Epithelial cell of prostate (primary cell): ENCODE measurements at regions not wholly inside any gene's neighbourhood (a gene's known extent, or its start where the extent isn't known, plus 50 kb on each side); places are given as distances from the start of the nearest gene placed in this dataset.
A peak's percentile ranks its signal among the peaks of the same experiment; 100 is the strongest.

Experiments
- DNase-seq: peaks from one replicate; pipeline ENCODE4 v3.0.0-alpha.2; 2011; ENCODE audit warnings: low read depth, low spot score
- H3K27ac ChIP-seq: fragments of 450-650 bp; 2 replicates; pipeline ENCODE4 v1.5.1; 2017; ENCODE audit warnings: mild to moderate bottlenecking

DNA sequence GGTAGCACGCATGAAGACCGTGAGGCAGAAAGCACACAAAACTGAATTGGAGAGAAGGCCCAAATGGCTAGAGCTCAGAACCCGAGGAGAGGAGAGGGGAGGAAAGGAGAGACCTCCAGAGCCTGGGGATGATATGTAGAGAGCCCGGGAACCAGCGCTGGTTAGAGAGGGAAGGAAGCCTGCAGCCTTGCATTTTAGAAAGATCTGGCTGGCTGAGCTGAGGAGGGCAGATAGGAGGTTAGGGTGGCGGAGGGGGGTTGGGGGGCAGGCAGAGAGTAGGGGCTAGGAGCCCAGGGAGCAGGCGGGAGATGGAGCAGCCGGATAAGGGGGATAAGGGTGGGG lies 127.2 kb downstream of the C9orf50 start:
- no peak overlapping the region for H3K27ac ChIP-seq
- no peak for DNase-seq

DNA sequence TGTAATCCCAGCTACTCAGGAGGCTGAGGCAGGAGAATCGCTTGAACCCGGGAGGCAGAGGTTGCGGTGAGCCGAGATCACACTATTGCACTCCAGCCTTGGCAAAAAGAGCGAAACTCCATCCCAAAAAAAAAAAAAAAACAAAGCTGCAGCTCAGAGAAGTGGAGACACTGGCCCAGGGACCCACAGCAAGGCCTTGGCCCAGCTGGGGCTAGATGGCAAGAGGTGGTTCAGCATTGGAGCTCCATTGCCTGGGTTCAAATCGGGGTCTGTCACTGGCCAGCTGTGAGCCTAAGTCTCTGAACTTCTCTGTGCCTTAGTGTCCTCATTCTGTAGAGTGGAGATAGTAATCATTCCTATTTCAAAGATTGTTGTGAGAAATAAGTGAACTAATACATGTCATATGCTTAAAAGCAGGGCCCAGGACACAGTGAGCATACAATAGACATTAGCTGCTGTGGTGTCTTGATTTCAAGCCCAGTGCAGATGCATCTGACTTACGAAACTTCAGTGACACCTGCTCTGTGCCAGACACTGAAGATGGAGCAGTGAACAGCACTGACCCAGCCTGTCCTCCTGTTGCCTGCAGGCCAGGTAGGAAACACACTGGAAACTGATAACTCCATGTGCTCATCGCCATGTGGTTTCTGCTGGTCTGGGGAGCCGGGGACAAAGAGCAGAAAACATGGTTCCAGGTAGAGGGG lies 127.7 kb downstream of the C9orf50 start:
- H3K27ac ChIP-seq = no peak overlapping the region
- DNase-seq = no peak

DNA sequence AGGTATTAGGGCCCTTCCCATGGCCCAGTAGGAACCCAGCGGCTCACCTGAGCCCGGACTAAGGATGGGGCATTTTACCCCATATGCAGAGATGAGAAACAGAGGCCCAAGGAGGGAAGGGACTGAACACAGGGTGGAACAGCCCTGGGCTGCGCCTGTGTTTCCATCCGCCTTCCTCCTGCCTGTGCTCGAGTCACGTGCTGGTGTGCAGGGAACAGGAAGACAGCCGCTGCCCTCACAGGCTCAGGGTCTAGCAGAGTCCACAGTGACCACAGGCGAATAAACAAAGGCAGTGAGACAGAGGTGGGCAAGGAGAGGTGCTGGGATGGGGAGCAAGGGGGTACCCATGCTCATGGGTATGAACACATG lies 129.4 kb downstream of the C9orf50 start:
- H3K27ac ChIP-seq = no peak overlapping the region

DNA sequence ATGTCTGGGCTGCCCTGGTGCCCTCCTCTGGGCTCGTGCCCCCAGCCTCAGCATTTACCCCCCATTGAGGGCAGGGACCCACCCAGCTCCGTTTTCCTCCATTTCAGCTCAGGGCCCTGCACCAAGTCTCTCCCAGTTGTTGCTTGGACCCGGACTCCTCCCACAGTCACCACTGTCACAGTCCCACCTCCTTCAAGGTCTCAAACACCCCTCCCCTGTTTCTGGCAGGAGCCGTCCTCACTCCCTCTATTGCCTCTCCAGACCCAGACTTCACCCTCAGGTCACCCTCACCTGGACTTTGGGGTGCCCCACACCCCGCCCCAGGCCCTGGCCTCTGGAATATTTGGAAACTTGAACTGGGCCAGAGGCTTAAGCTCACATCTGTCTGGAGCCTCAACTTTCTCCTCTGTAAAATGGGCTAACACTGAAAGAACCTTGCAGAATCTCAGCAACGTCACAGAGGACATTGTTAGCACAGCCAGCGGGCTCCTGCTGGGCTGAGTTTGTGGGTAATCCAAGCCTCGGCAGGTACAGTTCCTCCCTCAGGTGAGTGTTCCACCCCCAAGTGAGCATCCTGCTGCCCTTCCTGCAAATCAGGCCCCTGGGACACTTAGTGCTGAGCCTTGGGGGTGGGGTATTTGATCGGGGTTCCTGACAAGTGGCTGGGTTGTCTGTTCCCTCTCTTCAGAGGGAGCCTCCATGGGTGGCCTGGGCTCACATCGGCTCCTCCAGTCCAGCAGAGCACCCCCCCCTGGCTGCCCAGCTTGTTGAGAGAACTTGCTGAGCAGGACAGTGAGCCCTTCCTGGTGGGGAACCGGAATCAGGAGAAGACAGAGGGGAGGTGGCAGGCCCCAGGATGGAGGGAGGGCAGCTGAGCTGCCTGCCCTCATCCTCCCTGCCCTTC lies 130.1 kb downstream of the C9orf50 start:
- no peak for DNase-seq
- H3K27ac ChIP-seq = no peak overlapping the region

More for the DNA sequence above, 129.4 kb downstream of the C9orf50 start:
- no peak for DNase-seq

DNA sequence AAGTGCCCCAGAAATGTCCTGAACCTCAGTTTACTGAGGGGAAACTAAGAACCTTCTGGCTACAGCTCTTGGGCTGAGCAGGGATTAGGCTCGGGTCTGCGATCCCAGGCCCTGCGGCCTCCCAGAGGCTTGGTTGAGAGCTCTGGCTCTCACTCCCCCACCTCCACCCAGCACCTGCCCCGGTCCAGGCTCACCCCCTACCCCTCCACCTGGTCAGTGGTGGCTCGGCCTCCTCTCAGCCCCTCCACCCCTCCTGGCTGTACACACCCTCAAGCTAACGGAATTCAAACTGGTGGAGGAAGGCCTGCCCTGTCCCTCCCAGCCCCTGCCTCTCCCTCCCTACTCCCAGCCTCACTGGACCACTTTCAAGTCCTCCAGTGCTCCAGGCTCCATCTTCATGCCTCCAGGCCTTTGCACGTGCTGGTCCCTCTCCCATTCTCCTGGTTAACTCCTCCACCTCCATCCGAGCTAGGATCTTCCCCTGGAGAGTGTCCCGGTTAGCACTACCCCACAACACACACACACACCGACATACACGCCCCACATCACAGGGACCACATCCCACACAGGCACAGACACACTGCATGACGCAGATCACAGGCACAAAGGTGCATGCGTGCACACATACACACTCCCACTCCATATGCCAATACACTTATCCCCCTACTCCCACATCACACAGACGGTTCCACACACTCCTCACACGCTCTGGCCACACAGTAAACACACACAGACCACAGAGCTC lies 130.9 kb downstream of the C9orf50 start:
- no peak for DNase-seq
- peak overlapping the region; percentile 92 for H3K27ac ChIP-seq

DNA sequence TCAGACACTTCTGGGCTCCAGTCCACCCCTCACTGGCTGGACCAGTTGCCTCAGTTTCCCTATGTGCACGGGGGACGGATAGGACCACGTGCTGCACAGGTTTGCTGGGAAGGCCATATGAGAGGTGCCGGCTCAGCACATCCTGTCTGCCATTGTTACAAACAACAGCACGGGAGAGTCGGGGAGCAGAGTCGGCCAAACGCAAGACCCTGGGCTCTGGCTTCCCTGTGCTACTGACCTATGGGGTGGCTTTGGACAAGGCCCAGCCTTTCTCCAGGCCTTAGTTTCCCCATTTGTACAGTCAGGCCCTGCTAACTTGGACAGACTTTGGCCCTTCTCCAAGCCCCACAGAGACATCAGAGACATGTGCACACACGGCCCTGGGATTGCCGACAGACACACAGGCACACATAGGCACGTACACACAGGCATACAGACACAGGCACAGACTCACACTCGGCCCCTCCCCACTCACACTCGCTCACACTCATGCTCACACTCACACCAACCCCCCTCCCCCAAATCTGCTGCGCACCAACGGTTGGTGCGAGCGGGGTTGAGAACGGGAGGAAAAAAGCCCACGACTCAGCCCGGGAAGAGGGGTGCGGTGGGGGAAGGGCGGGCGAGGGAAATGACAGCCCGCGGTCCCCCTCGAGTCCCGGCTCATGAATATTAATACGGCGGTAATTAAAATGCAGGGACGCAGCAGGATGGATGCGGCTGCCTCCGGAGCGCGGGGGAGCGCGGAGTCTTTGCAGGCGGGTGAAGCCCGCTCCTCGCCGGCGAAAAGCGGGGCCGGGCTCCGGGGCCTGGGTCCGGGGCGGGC lies 133.0 kb downstream of the C9orf50 start:
- no peak for DNase-seq
- H3K27ac ChIP-seq = peak overlapping the region; percentile 92

DNA sequence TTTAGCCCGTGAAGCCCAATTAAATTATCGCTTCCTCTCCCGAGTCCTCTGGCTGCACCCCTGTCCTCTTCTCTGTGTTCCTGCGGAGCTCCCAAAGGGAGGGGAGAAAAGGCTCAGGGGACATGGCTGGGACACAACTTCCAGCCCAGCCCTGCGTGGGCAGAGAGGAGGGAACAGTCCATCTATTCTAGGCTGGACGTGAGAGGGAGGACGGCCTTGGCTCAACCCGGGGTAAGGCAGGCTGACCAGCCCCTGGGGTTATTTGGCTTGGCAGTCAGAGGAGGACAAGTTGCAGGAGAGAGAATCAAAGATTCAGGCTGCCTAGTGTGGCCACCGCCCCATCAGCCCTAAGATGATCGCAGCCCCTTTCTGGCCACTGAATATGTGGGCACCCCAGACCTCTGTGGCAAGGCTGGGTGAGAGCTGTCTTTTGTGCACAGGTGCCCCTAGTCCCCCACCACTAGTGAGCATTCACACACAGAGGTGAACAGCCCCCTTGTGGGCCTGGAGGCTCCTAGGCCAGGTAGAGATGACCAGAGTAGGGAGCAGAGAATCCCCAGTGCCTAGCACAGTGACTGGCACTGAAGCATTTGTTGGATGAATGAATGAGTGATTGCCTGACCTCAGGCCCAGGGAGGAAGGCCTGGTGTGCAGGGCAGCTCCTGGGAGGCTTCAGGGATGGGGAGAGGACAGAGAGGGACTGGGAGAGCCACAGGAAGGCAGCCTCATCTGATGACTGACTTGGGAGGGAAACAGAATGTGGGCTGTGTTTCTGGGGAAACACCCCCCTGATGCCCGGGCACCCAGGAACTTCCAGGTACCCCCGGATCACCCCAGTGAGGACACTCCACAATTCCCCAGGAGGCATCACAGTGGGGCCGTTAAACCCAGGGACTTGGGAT lies 133.9 kb downstream of the C9orf50 start:
- DNase-seq = no peak

DNA sequence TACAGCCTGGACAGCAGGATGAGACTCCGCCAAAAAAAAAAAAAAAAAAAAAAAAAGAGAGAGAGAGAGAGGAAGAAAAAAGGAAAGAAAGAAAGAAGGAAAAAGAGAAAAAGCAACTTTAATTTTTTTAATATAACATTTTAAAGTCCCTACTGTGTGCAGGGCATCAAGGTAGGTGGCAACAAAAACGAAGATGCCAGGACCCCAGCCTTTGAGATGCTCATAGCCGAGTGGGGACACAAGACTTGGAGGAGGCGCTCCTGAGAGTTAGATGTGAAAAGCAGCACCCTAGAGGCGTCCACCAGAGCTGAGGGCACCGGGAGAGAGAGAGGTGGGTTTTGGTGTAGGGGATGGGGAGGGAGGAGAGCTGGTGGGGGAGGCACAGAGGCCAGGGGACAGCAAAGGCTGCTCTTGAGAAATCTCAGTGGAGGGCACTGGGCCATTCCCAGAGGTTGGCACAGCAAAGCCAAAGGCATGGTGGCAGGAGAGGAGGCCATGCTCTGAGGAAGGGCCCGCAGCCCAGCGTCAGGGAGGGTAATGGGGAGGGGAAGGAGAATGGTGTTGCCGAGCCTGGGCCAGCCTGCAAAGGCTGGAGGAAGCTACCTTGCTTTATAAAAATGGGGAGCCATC lies 135.6 kb downstream of the C9orf50 start:
- DNase-seq = no peak
- peak overlapping the region; percentile 92 for H3K27ac ChIP-seq

More for the DNA sequence above, 133.9 kb downstream of the C9orf50 start:
- H3K27ac ChIP-seq = peak overlapping the region; percentile 92

DNA sequence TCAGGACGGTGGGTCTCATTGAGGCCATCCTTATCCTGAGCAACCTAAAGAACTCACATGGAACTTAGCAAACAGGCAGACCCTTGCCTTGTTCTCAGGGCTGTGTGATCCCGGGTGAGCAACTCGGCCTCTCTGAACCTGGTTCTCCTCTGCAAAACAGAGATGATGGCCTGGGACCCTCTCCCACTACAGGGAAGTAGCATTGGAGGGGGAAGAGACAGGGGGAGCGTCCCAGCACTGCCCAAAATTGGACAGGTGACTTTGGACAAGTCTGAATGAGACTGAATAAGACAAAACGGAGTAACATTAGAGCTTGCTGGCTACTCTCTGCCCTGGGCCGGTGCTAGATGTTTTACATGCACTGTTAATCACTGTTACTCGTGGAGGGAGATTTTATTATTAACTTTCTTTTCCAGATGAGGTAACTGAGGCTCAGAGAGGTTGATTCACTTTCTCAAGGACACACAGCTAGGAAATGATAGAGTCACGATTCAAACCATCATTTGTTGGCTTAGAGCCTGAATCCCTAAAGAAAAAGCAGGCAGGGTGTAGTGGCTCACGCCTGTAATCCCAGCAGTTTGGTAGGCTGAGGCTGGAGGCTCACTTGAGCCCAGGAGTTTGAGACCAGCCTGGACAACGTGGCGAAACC lies 136.4 kb downstream of the C9orf50 start:
- no peak for DNase-seq
- peak overlapping the region; percentile 100 for H3K27ac ChIP-seq

DNA sequence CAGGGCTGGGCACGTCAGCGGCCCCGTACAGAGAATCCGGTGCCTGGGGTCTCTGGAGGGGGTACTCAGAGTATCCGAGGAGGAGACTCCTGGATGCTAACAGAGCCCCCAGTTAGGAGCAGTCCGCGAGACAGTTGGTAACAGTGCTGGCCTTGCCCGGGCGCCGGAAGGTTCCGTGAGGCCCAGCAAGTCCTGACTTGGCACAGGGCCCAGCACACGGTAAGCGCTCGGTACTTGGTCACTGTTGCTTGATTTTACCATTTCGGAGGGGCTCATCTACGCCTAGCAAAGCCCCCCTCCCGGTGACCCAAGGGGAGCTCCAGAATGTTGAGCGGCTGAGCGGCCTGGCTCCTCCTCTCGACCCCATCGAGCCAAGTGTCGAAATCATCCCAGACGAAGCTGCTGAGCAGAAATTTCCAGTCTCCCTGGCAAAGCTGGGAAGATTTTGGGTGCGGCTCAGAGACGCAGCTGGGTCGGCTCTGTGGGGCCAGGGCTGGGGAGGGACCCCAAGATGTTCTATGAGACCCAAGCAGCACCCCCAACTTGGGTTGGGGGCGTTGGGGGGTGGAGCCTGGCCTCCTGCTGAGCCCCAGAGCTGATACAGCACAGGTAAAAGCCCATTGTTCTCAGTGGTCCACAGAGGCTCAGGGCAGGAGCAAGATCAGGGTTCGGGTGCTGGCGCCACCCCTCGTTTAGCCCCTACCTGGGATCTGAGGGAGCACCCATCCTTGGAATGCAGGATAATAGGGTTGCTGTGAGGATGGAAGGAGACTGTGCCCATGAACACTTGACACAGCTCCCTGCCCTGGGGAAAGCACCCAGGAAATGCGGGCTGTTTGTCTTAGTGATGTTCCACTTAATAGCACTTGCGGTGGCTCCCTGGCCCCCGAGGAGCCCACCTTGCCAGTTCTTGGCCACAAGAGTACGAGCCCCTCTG lies 137.2 kb downstream of the C9orf50 start:
- no peak for DNase-seq
- peak overlapping the region; percentile 100 for H3K27ac ChIP-seq

DNA sequence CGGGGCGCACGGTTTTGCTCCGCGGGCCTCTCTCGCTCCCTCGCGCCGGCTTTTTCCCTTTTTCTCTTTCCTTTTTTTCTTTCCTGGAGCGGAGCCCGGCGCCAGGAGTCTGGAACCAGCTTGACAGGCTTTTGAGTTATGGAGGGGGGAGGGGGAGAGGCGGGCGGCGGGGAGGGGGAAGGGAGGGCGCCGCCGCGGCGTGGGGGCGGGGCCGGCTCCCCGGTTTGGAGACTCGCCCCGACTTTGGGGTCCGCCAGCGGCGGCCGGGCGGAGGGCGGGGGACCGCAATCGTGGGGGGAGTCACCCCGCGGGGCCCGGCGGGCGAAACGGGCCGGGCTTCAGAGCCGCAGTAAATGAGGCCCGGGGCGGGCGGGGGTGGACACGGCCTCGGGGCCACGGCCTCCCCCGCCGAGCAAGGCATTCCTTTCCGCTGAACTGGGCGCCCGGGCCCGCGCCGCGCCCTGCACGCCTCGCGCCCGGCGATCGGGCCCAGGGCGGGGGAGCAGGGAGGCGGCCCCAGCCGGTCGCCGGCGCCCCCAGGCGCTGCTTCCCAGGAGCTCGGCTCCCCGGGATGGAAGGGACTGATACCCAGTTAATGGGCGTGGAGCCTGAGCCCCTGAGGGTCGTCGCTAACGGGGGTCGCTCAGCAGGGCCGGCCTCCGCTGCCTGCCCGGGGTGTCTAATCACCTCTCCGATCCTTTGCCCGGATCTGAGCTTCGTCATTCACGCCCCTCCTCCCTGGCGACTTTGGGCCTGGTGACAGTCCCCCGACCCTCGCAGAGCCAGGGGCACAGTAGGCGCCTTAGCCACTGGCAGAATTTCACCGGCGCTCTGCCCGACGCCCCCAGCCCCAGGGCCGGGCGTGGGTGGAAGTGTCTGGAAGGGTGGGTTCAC lies 138.1 kb downstream of the C9orf50 start:
- H3K27ac ChIP-seq = peak overlapping the region; percentile 100
- no peak for DNase-seq

DNA sequence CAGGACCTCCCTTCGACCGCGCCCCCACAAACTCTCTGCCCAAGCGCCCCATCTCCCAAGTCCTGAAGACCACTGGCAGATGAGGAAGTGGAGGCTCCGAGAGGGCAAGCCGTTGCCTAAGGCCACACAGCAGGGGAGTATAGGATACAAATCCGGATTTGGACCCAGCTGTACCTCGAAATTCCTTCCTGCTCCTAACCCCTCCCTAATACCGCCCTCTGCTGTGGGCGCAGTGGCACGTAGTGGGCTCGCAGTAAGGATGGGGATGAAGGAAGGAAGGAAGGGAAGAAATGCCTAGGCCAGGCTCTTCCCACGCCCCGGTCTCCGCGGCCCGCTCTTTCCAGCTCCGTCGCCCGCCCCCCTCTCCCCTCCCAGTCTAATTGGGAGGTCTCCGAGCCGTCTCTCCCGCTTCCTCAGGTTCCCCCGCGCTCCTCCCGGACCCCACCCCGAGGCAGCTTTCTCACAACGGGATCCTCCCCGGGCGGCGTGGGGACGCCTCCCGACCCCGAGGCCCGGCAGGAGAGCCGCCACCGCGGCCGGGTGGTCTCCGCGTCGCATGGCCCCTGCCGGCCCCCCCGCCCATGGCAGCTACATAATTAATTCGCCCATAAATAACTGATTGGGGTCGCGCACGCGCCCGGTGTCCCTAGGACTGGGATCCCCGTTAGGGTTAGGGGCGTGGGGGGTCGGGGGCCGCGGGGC lies 138.9 kb downstream of the C9orf50 start:
- no peak for DNase-seq
- H3K27ac ChIP-seq = peak overlapping the region; percentile 100

DNA sequence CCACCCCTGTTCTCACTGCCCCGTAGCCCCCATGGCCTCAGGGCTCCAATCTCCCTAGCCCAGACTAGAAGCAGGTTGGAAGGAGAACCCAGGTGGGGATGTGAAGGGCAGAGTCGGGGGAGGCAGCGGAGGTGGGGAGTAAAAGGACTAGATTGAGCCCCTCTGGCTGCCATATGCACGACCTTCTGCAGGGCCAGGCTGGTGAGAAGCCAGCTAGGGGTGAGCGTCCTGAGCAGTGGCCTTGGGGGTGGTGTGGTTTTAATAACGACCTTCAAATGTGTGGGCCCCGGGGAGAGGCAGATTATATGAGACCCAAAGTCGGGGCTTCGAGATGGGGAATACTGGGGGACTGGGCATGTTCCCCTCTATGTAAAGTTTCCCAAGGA lies 139.5 kb downstream of the C9orf50 start:
- H3K27ac ChIP-seq = no peak overlapping the region

DNA sequence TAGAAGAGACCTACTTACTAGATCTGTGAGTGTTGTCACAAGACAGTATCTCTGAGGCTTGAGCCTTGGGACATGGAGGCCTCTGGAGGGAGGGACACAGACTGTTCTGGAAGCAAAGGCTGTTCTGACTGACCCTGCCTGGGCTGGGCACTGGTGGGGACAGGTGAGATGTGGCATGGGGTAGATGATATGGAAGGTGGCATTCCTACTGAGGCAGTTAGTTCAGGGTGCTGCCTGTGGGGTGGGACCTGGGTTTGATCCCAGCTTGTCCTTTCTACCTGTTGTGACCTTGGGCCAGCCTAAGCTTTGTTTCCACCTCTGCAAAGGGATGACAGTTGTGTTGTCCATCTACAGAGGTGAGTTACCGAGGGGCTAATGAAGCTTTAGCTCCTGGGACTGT lies 140.2 kb downstream of the C9orf50 start:
- no peak for DNase-seq
- no peak overlapping the region for H3K27ac ChIP-seq

More for the DNA sequence above, 139.5 kb downstream of the C9orf50 start:
- no peak for DNase-seq

DNA sequence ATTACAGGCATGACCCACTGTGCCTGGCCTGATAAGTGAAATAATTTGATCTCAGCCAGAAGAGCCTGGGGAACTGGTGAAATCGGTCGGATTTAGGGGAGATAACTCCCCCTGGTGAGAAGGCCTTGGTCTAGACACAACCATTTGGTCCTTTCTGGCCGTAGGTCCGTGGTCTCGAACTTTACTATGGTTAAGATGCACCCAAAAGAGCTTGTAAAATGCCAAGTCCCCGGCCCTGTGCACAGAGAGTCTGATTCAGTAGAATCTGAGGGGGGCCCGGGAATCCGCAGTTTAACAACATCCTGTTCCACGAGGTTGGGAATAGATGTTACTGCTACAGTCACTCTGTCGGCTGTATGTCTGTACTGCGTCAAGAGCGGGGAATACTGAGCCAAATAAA lies 140.7 kb downstream of the C9orf50 start:
- DNase-seq = no peak

DNA sequence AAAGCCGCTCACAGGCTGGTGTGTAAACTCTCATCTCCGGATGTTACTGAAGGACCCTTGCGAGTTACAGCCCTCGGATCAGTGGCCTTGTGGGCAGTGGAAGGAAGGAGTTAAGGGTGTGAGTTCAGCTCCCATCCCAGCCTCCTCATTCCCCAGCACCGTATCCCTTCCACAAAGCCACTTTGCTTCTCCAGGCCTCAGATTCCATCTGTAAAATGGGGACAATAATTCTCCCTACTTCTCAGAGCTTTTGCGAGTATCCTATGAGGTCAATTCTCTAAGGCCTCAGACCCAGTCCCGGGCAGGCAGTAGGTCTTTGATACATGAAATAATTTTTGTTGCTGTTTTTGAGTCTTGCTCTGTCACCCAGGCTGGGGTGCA lies 141.3 kb downstream of the C9orf50 start:
- no peak overlapping the region for H3K27ac ChIP-seq
- DNase-seq = no peak

More for the DNA sequence above, 140.7 kb downstream of the C9orf50 start:
- H3K27ac ChIP-seq = no peak overlapping the region
